ENCODE measurements at regions not wholly inside any gene's neighbourhood (a gene's known extent, or its start where the extent isn't known, plus 50 kb on each side); places are given as distances from the start of the nearest gene placed in this dataset.

- Histone ChIP-seq H3K27ac (ENCODE audit: low read depth in 1 of 3, low read length in 2 of 3) (no peak overlapping the region), H3K9me3 (ENCODE audit: control insufficient read depth in 2 of 2, insufficient read depth in 1 of 2, low read depth in 1 of 2, low read length in 1 of 2) (no peaks in the 10 kb centered on the region), H3K4me3 (ENCODE audit: low read depth in 1 of 3, low read length in 3 of 3) (no peak overlapping the region), H3K4me1 (ENCODE audit: control insufficient read depth in 3 of 3, insufficient read depth in 2 of 3, low read depth in 1 of 3, low read length in 2 of 3) (no peaks in the 10 kb centered on the region), H3K36me3 (ENCODE audit: control insufficient read depth in 3 of 3, insufficient read depth in 2 of 3, low read depth in 1 of 3, low read length in 3 of 3) (no peaks in the 10 kb centered on the region), H3K27me3 (ENCODE audit: control insufficient read depth in 3 of 3, insufficient read depth in 3 of 3, low read length in 3 of 3) (no peaks in the 10 kb centered on the region)
- 82 to 89% (median 84%) methylated on average over 7 of the region's 7 CpGs for WGBS, 3 donors
- FAIRE-seq, result no peak
- no peak for DNase-seq
Measured at GRCh38 chr13:90293793-90294361, 1053.6 kb upstream of the MIR17HG start.

DNA sequence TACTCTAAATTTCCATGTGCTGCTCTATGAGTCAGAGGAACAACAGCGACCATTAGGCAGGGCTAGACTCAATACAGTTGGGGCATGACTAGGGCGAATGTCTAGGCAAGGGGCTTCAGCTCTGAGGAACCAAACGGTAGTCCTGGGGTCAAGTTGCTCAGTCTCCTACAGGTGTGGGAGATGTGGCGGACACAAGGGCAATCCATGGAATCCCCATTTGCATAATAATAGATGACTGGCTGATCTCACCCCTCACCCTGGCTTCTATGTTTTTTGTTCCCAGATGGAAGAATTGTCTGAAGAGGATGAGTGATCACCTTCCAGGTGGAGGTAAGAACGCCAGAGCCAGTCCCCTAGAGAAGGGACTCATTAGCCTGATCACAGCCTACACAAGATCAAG lies 1048.2 kb upstream of the MIR17HG start:
- no peaks in the 10 kb centered on the region for H3K36me3 ChIP-seq (ENCODE audit: control insufficient read depth in 3 of 3, insufficient read depth in 2 of 3, low read depth in 1 of 3, low read length in 3 of 3)
- no peak overlapping the region for H3K27ac ChIP-seq (ENCODE audit: low read depth in 1 of 3, low read length in 2 of 3)
- H3K4me1 ChIP-seq (ENCODE audit: control insufficient read depth in 3 of 3, insufficient read depth in 2 of 3, low read depth in 1 of 3, low read length in 2 of 3), result no peaks in the 10 kb centered on the region
- no peaks in the 10 kb centered on the region for H3K27me3 ChIP-seq (ENCODE audit: control insufficient read depth in 3 of 3, insufficient read depth in 3 of 3, low read length in 3 of 3)
- 81 to 89% (median 85%) methylated on average over 5 of the region's 5 CpGs for WGBS, 3 donors
- no peak for FAIRE-seq
- no peaks in the 10 kb centered on the region for H3K9me3 ChIP-seq (ENCODE audit: control insufficient read depth in 2 of 2, insufficient read depth in 1 of 2, low read depth in 1 of 2, low read length in 1 of 2)
- DNase-seq, result no peak
- H3K4me3 ChIP-seq (ENCODE audit: low read depth in 1 of 3, low read length in 3 of 3), result no peak overlapping the region

- FAIRE-seq (peak; percentile 51), DNase-seq (no peak)
- no peaks in the 10 kb centered on the region for H3K9me3 ChIP-seq (ENCODE audit: control insufficient read depth in 2 of 2, insufficient read depth in 1 of 2, low read depth in 1 of 2, low read length in 1 of 2)
- H3K4me1 ChIP-seq (ENCODE audit: control insufficient read depth in 3 of 3, insufficient read depth in 2 of 3, low read depth in 1 of 3, low read length in 2 of 3), result no peaks in the 10 kb centered on the region
- no peak overlapping the region for H3K4me3 ChIP-seq (ENCODE audit: low read depth in 1 of 3, low read length in 3 of 3)
- no peaks in the 10 kb centered on the region for H3K36me3 ChIP-seq (ENCODE audit: control insufficient read depth in 3 of 3, insufficient read depth in 2 of 3, low read depth in 1 of 3, low read length in 3 of 3)
- WGBS, 3 donors, result 93 to 97% (median 94%) methylated on average over 2 of the region's 2 CpGs
- H3K27ac ChIP-seq (ENCODE audit: low read depth in 1 of 3, low read length in 2 of 3), result no peak overlapping the region
- no peaks in the 10 kb centered on the region for H3K27me3 ChIP-seq (ENCODE audit: control insufficient read depth in 3 of 3, insufficient read depth in 3 of 3, low read length in 3 of 3)
Measured at GRCh38 chr13:90300015-90300414, 1047.5 kb upstream of the MIR17HG start.

DNA sequence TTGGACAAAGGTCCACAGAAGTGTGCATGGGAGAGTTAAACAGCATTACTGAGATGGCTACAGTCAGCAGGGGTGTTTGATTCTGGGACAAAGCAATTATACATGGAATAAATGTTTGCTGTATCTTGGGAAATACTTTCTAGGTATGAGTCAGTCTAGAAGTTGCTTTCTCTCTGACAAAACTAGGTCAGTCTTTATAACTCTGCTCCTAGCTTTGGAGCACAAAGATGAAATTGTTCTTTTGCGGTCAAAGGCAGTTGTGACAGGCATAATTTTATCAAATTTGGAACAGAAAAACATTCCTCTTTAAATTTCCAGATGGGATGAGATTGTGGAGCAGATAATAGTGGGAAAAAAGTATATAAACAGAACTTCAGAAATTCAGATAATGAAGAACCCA lies 1045.4 kb upstream of the MIR17HG start:
- Histone ChIP-seq H3K36me3 (ENCODE audit: control insufficient read depth in 3 of 3, insufficient read depth in 2 of 3, low read depth in 1 of 3, low read length in 3 of 3) (no peaks in the 10 kb centered on the region), H3K27me3 (ENCODE audit: control insufficient read depth in 3 of 3, insufficient read depth in 3 of 3, low read length in 3 of 3) (no peaks in the 10 kb centered on the region), H3K4me3 (ENCODE audit: low read depth in 1 of 3, low read length in 3 of 3) (no peak overlapping the region), H3K9me3 (ENCODE audit: control insufficient read depth in 2 of 2, insufficient read depth in 1 of 2, low read depth in 1 of 2, low read length in 1 of 2) (no peaks in the 10 kb centered on the region), H3K4me1 (ENCODE audit: control insufficient read depth in 3 of 3, insufficient read depth in 2 of 3, low read depth in 1 of 3, low read length in 2 of 3) (no peaks in the 10 kb centered on the region), H3K27ac (ENCODE audit: low read depth in 1 of 3, low read length in 2 of 3) (no peak overlapping the region)
- FAIRE-seq, result no peak
- no peak for DNase-seq
- WGBS, 3 donors, result 44 to 72% (median 68%) methylated on average over 1 of the region's 1 CpG

DNA sequence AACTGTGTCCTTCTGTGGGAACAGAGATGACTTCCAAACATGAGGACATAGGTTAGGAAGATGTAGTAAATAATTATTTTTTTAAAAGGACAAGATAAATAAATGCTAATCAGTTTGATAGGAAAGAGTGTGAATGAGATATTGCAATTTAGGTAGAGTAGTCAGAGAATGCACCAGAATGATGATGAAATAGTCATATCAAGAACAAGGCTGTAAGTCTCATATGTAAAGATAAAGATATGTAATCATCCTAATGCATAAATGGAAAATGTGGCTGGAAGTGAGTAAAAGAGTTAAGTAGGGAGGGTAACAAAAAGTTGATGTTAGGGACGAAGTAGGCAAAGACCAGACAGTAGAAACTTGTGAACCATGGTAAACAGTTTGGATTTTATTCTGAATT lies 1041.7 kb upstream of the MIR17HG start:
- Histone ChIP-seq H3K36me3 (ENCODE audit: control insufficient read depth in 3 of 3, insufficient read depth in 2 of 3, low read depth in 1 of 3, low read length in 3 of 3) (no peaks in the 10 kb centered on the region), H3K27ac (ENCODE audit: low read depth in 1 of 3, low read length in 2 of 3) (no peak overlapping the region), H3K9me3 (ENCODE audit: control insufficient read depth in 2 of 2, insufficient read depth in 1 of 2, low read depth in 1 of 2, low read length in 1 of 2) (no peaks in the 10 kb centered on the region), H3K4me1 (ENCODE audit: control insufficient read depth in 3 of 3, insufficient read depth in 2 of 3, low read depth in 1 of 3, low read length in 2 of 3) (no peaks in the 10 kb centered on the region), H3K27me3 (ENCODE audit: control insufficient read depth in 3 of 3, insufficient read depth in 3 of 3, low read length in 3 of 3) (no peaks in the 10 kb centered on the region), H3K4me3 (ENCODE audit: low read depth in 1 of 3, low read length in 3 of 3) (no peak overlapping the region)
- FAIRE-seq (no peak), DNase-seq (no peak)
- WGBS, 3 donors, result 74 to 81% (median 75%) methylated on average over 1 of the region's 1 CpG

- Histone ChIP-seq H3K27ac (ENCODE audit: low read depth in 1 of 3, low read length in 2 of 3) (no peak overlapping the region), H3K9me3 (ENCODE audit: control insufficient read depth in 2 of 2, insufficient read depth in 1 of 2, low read depth in 1 of 2, low read length in 1 of 2) (no peaks in the 10 kb centered on the region), H3K4me1 (ENCODE audit: control insufficient read depth in 3 of 3, insufficient read depth in 2 of 3, low read depth in 1 of 3, low read length in 2 of 3) (no peaks in the 10 kb centered on the region), H3K27me3 (ENCODE audit: control insufficient read depth in 3 of 3, insufficient read depth in 3 of 3, low read length in 3 of 3) (no peaks in the 10 kb centered on the region), H3K36me3 (ENCODE audit: control insufficient read depth in 3 of 3, insufficient read depth in 2 of 3, low read depth in 1 of 3, low read length in 3 of 3) (no peaks in the 10 kb centered on the region), H3K4me3 (ENCODE audit: low read depth in 1 of 3, low read length in 3 of 3) (no peak overlapping the region)
- no peak for FAIRE-seq
- DNase-seq, result no peak
- 89 to 96% (median 92%) methylated on average over 6 of the region's 6 CpGs for WGBS, 3 donors
Measured at GRCh38 chr13:90307136-90307535, 1040.4 kb upstream of the MIR17HG start.

DNA sequence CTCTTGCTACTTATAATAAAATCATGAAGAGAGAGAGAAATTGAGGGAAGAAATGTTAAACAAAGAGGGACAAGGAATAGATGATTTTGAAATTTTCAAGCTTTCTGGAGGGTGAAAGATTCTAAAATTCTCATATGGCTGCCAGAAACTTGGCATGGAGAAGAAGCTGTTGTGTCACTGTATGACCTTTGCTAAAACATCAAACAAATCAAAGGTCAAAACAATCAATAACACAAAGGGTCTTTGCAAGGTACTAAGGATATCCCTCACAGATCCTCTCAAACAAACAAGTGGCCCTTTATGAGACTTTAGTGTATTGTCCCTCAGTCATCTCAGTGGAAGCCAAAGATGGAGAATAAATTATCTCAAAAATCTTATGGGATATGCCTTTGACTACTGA lies 1039.2 kb upstream of the MIR17HG start:
- no peaks in the 10 kb centered on the region for H3K4me1 ChIP-seq (ENCODE audit: control insufficient read depth in 3 of 3, insufficient read depth in 2 of 3, low read depth in 1 of 3, low read length in 2 of 3)
- H3K36me3 ChIP-seq (ENCODE audit: control insufficient read depth in 3 of 3, insufficient read depth in 2 of 3, low read depth in 1 of 3, low read length in 3 of 3), result no peaks in the 10 kb centered on the region
- FAIRE-seq, result no peak
- H3K27me3 ChIP-seq (ENCODE audit: control insufficient read depth in 3 of 3, insufficient read depth in 3 of 3, low read length in 3 of 3), result no peaks in the 10 kb centered on the region
- H3K4me3 ChIP-seq (ENCODE audit: low read depth in 1 of 3, low read length in 3 of 3), result no peak overlapping the region
- no peaks in the 10 kb centered on the region for H3K9me3 ChIP-seq (ENCODE audit: control insufficient read depth in 2 of 2, insufficient read depth in 1 of 2, low read depth in 1 of 2, low read length in 1 of 2)
- no peak for DNase-seq
- no peak overlapping the region for H3K27ac ChIP-seq (ENCODE audit: low read depth in 1 of 3, low read length in 2 of 3)

DNA sequence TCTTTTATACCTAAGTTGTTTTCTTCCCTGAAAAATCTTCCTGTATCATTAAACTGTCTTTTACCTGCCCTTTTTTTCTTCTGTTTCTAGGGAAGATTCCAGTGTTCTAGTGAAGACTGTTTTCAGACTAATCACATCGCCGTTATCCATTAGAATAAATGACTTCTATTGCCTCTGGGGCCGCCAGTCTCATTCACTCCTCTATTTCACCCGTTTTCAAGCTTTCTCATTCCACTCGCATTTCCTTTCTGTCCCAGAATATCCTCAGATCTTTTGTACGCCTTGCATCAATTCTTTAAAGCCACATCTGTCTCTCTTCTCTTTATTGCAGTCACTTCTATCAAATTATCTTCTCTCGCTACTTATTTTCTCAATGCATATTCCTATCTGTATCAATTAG lies 1035.6 kb upstream of the MIR17HG start:
- no peaks in the 10 kb centered on the region for H3K4me1 ChIP-seq (ENCODE audit: control insufficient read depth in 3 of 3, insufficient read depth in 2 of 3, low read depth in 1 of 3, low read length in 2 of 3)
- H3K27ac ChIP-seq (ENCODE audit: low read depth in 1 of 3, low read length in 2 of 3), result no peak overlapping the region
- H3K27me3 ChIP-seq (ENCODE audit: control insufficient read depth in 3 of 3, insufficient read depth in 3 of 3, low read length in 3 of 3), result no peaks in the 10 kb centered on the region
- H3K4me3 ChIP-seq (ENCODE audit: low read depth in 1 of 3, low read length in 3 of 3), result no peak overlapping the region
- FAIRE-seq (no peak), DNase-seq (no peak)
- WGBS, 3 donors, result 81 to 88% (median 83%) methylated on average over 7 of the region's 7 CpGs
- H3K36me3 ChIP-seq (ENCODE audit: control insufficient read depth in 3 of 3, insufficient read depth in 2 of 3, low read depth in 1 of 3, low read length in 3 of 3), result no peaks in the 10 kb centered on the region
- no peaks in the 10 kb centered on the region for H3K9me3 ChIP-seq (ENCODE audit: control insufficient read depth in 2 of 2, insufficient read depth in 1 of 2, low read depth in 1 of 2, low read length in 1 of 2)

- Histone ChIP-seq H3K4me1 (ENCODE audit: control insufficient read depth in 3 of 3, insufficient read depth in 2 of 3, low read depth in 1 of 3, low read length in 2 of 3) (no peaks in the 10 kb centered on the region), H3K27me3 (ENCODE audit: control insufficient read depth in 3 of 3, insufficient read depth in 3 of 3, low read length in 3 of 3) (no peaks in the 10 kb centered on the region), H3K9me3 (ENCODE audit: control insufficient read depth in 2 of 2, insufficient read depth in 1 of 2, low read depth in 1 of 2, low read length in 1 of 2) (no peaks in the 10 kb centered on the region), H3K36me3 (ENCODE audit: control insufficient read depth in 3 of 3, insufficient read depth in 2 of 3, low read depth in 1 of 3, low read length in 3 of 3) (no peaks in the 10 kb centered on the region), H3K4me3 (ENCODE audit: low read depth in 1 of 3, low read length in 3 of 3) (no peak overlapping the region), H3K27ac (ENCODE audit: low read depth in 1 of 3, low read length in 2 of 3) (no peak overlapping the region)
- 9 to 40% (median 36%) methylated on average over 2 of the region's 2 CpGs for WGBS, 3 donors
- no peak for FAIRE-seq
- DNase-seq, result no peak
Measured at GRCh38 chr13:90315061-90315460, 1032.4 kb upstream of the MIR17HG start.

All from small intestine (tissue), 7 donors.